ENCODE measurements at regions not wholly inside any gene's neighbourhood (a gene's known extent, or its start where the extent isn't known, plus 50 kb on each side); places are given as distances from the start of the nearest gene placed in this dataset.

GRCh38 chrX:39519030-39519488, 578.7 kb downstream of the BCOR start:
- DNase-seq = no peak

GRCh38 chrX:39519566-39520301, 578.0 kb downstream of the BCOR start:
- no peak for DNase-seq

GRCh38 chrX:39525758-39526157, 572.0 kb downstream of the BCOR start:
- DNase-seq = no peak

- no peak for DNase-seq
Observed at GRCh38 chrX:39527025-39527424, 570.7 kb downstream of the BCOR start.

GRCh38 chrX:39528161-39528916, 569.4 kb downstream of the BCOR start:
- DNase-seq = no peak

GRCh38 chrX:39532761-39533160, 565.0 kb downstream of the BCOR start:
- DNase-seq = no peak

- no peak for DNase-seq
Observed at GRCh38 chrX:39534949-39535348, 562.8 kb downstream of the BCOR start.

- DNase-seq = no peak
Observed at GRCh38 chrX:39536211-39536610, 561.5 kb downstream of the BCOR start.

GRCh38 chrX:39541881-39542280, 555.9 kb downstream of the BCOR start:
- no peak for DNase-seq

GRCh38 chrX:39542316-39542715, 555.4 kb downstream of the BCOR start:
- no peak for DNase-seq

- DNase-seq = no peak
Observed at GRCh38 chrX:39550795-39551361, 546.9 kb downstream of the BCOR start.

- DNase-seq = no peak
Observed at GRCh38 chrX:39551762-39552161, 546.0 kb downstream of the BCOR start.

GRCh38 chrX:39555431-39555830, 542.3 kb downstream of the BCOR start:
- DNase-seq = no peak

- DNase-seq = no peak
Observed at GRCh38 chrX:39556056-39556455, 541.7 kb downstream of the BCOR start.

- no peak for DNase-seq
Observed at GRCh38 chrX:39559229-39559628, 538.5 kb downstream of the BCOR start.

- no peak for DNase-seq
Observed at GRCh38 chrX:39560271-39560670, 537.5 kb downstream of the BCOR start.

GRCh38 chrX:39563178-39563577, 534.6 kb downstream of the BCOR start:
- DNase-seq = no peak

- DNase-seq = no peak
Observed at GRCh38 chrX:39564751-39565150, 533.0 kb downstream of the BCOR start.

- DNase-seq = no peak
Observed at GRCh38 chrX:39574178-39574577, 523.6 kb downstream of the BCOR start.

GRCh38 chrX:39576041-39576872, 521.5 kb downstream of the BCOR start:
- DNase-seq = no peak

- DNase-seq = no peak
Observed at GRCh38 chrX:39577206-39577984, 520.4 kb downstream of the BCOR start.

Measured in CD4-positive, alpha-beta T cell treated with Interleukin-10 for 1 hour (primary cell).